H9 (cell line): ENCODE measurements at regions not wholly inside any gene's neighbourhood (a gene's known extent, or its start where the extent isn't known, plus 50 kb on each side); places are given as distances from the start of the nearest gene placed in this dataset.

Experiments used
- DNase-seq: peaks from one replicate; pipeline ENCODE4 v3.0.0-alpha.2; 2017
- H2AFZ ChIP-seq: one replicate; pipeline ENCODE4 v1.6.1; 2013; ENCODE audit warnings: mild to moderate bottlenecking, low read length, control low read depth, moderate library complexity
- H2AK5ac ChIP-seq: 2 replicates; pipeline ENCODE4 v1.6.1; 2013; ENCODE audit warnings: low read length, control low read depth, mixed read lengths; ENCODE audit not compliant: insufficient read length
- H2BK120ac ChIP-seq: one replicate; pipeline ENCODE4 v1.6.1; 2013; ENCODE audit warnings: low read depth, mild to moderate bottlenecking, low read length, control low read depth, inconsistent platforms; ENCODE audit not compliant: poor library complexity, severe bottlenecking
- H2BK12ac ChIP-seq: 2 replicates; pipeline ENCODE4 v1.6.1; 2013; ENCODE audit warnings: low read length, control low read depth, mixed read lengths, low read depth; ENCODE audit not compliant: insufficient read length
- H2BK15ac ChIP-seq: 2 replicates; pipeline ENCODE4 v1.6.1; 2013; ENCODE audit warnings: low read depth, low read length, control low read depth
- H2BK20ac ChIP-seq: one replicate; pipeline ENCODE4 v1.6.1; 2013; ENCODE audit warnings: low read depth, mild to moderate bottlenecking, low read length, control low read depth, inconsistent platforms; ENCODE audit not compliant: poor library complexity, severe bottlenecking
- H2BK5ac ChIP-seq: 2 replicates; pipeline ENCODE4 v1.6.1; 2013; ENCODE audit warnings: low read length, control low read depth, mixed read lengths; ENCODE audit not compliant: insufficient read length
- H3K14ac ChIP-seq: 2 replicates; pipeline ENCODE4 v1.6.1; 2013; ENCODE audit warnings: low read length, control low read depth; ENCODE audit not compliant: insufficient read depth
- H3K18ac ChIP-seq: 2 replicates; pipeline ENCODE4 v1.6.1; 2013; ENCODE audit warnings: low read depth, mild to moderate bottlenecking, mixed read lengths, low read length, control low read depth; ENCODE audit not compliant: insufficient read length
- H3K23ac ChIP-seq: 2 replicates; pipeline ENCODE4 v1.6.1; 2013; ENCODE audit warnings: low read length, control low read depth, mixed read lengths, low read depth; ENCODE audit not compliant: insufficient read length
- H3K23me2 ChIP-seq: 2 replicates; pipeline ENCODE4 v1.6.1; 2013; ENCODE audit warnings: low read depth, mild to moderate bottlenecking, mixed read lengths, low read length, control low read depth; ENCODE audit not compliant: insufficient read length, poor library complexity, severe bottlenecking
- H3K27ac ChIP-seq: 2 replicates; pipeline ENCODE4 v1.5.1; 2013; ENCODE audit warnings: low read length, control low read depth, mixed read lengths, low read depth; ENCODE audit not compliant: insufficient read length
- H3K27me3 ChIP-seq: 2 replicates; pipeline ENCODE4 v1.6.1; 2013; ENCODE audit warnings: low read length, control low read depth, inconsistent platforms; ENCODE audit not compliant: insufficient read depth
- H3K4ac ChIP-seq: 2 replicates; pipeline ENCODE4 v1.6.1; 2013; ENCODE audit warnings: low read depth, mild to moderate bottlenecking, control low read depth, inconsistent platforms, low read length, moderate library complexity
- H3K4me1 ChIP-seq: 2 replicates; pipeline ENCODE4 v1.6.1; 2013; ENCODE audit warnings: low read length, control low read depth, inconsistent platforms; ENCODE audit not compliant: insufficient read depth
- H3K4me2 ChIP-seq: 2 replicates; pipeline ENCODE4 v1.6.1; 2013; ENCODE audit warnings: low read length, control low read depth, mixed read lengths; ENCODE audit not compliant: insufficient read length, insufficient read depth
- H3K56ac ChIP-seq: 2 replicates; pipeline ENCODE4 v1.6.1; 2013; ENCODE audit warnings: low read depth, mild to moderate bottlenecking, mixed read lengths, low read length, control low read depth; ENCODE audit not compliant: insufficient read length
- H3K79me1 ChIP-seq: 2 replicates; pipeline ENCODE4 v1.6.1; 2013; ENCODE audit warnings: low read depth, mild to moderate bottlenecking, moderate library complexity, low read length, control low read depth, inconsistent platforms; ENCODE audit not compliant: insufficient read depth, poor library complexity, severe bottlenecking
- H3K79me2 ChIP-seq: 2 replicates; pipeline ENCODE4 v1.6.1; 2013; ENCODE audit warnings: low read length, control low read depth, inconsistent platforms; ENCODE audit not compliant: insufficient read depth
- H3K9ac ChIP-seq: 2 replicates; pipeline ENCODE4 v1.6.1; 2013; ENCODE audit warnings: low read length, control low read depth, mixed read lengths; ENCODE audit not compliant: insufficient read length; ENCODE audit errors: extremely low read depth
- H3K9me3 ChIP-seq: one replicate; pipeline ENCODE4 v1.6.1; 2013; ENCODE audit warnings: low read depth, low read length, inconsistent platforms; ENCODE audit not compliant: control insufficient read depth
- H3T11ph ChIP-seq: one replicate; pipeline ENCODE4 v1.6.1; 2013; ENCODE audit warnings: mild to moderate bottlenecking, low read length, control low read depth, inconsistent platforms
- H4K20me1 ChIP-seq: one replicate; pipeline ENCODE4 v1.6.1; 2013; ENCODE audit not compliant: control insufficient read depth, insufficient read length, insufficient read depth
- H4K5ac ChIP-seq: 2 replicates; pipeline ENCODE4 v1.6.1; 2013; ENCODE audit warnings: low read depth, mild to moderate bottlenecking, mixed read lengths, low read length, control low read depth; ENCODE audit not compliant: insufficient read length
- H4K8ac ChIP-seq: replicated peaks from 2 replicates; pipeline ENCODE4 v1.6.1; 2013; ENCODE audit warnings: low read length, control low read depth, mixed read lengths, low read depth; ENCODE audit not compliant: insufficient read length
- H4K91ac ChIP-seq: 2 replicates; pipeline ENCODE4 v1.6.1; 2013; ENCODE audit warnings: low read depth, mild to moderate bottlenecking, moderate library complexity, mixed read lengths, low read length, control low read depth; ENCODE audit not compliant: insufficient read length
- H3K27ac Mint-ChIP-seq, 3 experiments: 2 replicates in 2 of 3; 3 replicates in 1 of 3; pipeline ENCODE4 v1.8.0; 2020 to 2021; ENCODE audit warnings: mixed read lengths in 3 of 3, mild to moderate bottlenecking in 1 of 3, moderate library complexity in 1 of 3
- H3K27me3 Mint-ChIP-seq: 2 replicates; pipeline ENCODE4 v1.8.0; 2021; ENCODE audit warnings: low read depth, mild to moderate bottlenecking, moderate library complexity, mixed read lengths
- H3K36me3 Mint-ChIP-seq, 3 experiments: 2 replicates in 2 of 3; 3 replicates in 1 of 3; pipeline ENCODE4 v1.8.0; 2020 to 2021; ENCODE audit warnings: low read depth in 3 of 3, mixed read lengths in 3 of 3; ENCODE audit not compliant: insufficient read depth in 1 of 3
- H3K4me1 Mint-ChIP-seq, 2 experiments: 2 replicates each; pipeline ENCODE4 v1.8.0; 2020; ENCODE audit warnings: mixed read lengths in 2 of 2
- H3K4me3 Mint-ChIP-seq, 2 experiments: 2 replicates in 1 of 2; 3 replicates in 1 of 2; pipeline ENCODE4 v1.8.0; 2020 to 2021; ENCODE audit warnings: mild to moderate bottlenecking in 2 of 2, mixed read lengths in 2 of 2, moderate library complexity in 1 of 2
- H3K9me3 Mint-ChIP-seq, 2 experiments: 2 replicates in 1 of 2; 3 replicates in 1 of 2; pipeline ENCODE4 v1.8.0; 2020; ENCODE audit warnings: mild to moderate bottlenecking in 2 of 2, mixed read lengths in 2 of 2, moderate library complexity in 1 of 2
- TF ChIP-seq, protein P1 (sequence below): fragments of 200-600 bp; sonication (generic); conservative IDR thresholded peaks from 3 replicates; pipeline ENCODE4 v1.8.0; 2021; ENCODE audit warnings: antibody characterized with exemption, mild to moderate bottlenecking

GRCh38 chr3:95539950-95540483 lies 1274.4 kb upstream of the EPHA6 start:
- DNase-seq: no peak
- no peak overlapping the region for H2BK20ac ChIP-seq
- H3K4me2 ChIP-seq: no peak overlapping the region
- no peaks in the 10 kb centered on the region for H3K4me1 ChIP-seq
- peaks cover 0 to 4% (median 0%) of the 10 kb centered on the region in 3 experiments; a peak in 2 of 7 replicates for H3K36me3 Mint-ChIP-seq
- peaks cover 5 to 7% of the 10 kb centered on the region in 2 experiments for H3K4me1 Mint-ChIP-seq
- H3K23ac ChIP-seq: no peak overlapping the region
- H2AFZ ChIP-seq: no peak overlapping the region
- H3K27ac ChIP-seq: no peak overlapping the region
- no peak overlapping the region for H3K4me3 Mint-ChIP-seq
- no peak overlapping the region for H2BK15ac ChIP-seq
- no peaks in the 10 kb centered on the region for H3K79me1 ChIP-seq
- H4K5ac ChIP-seq: no peak overlapping the region
- no peak overlapping the region for H3K9ac ChIP-seq
- H2BK120ac ChIP-seq: no peak overlapping the region
- H3K56ac ChIP-seq: no peak overlapping the region
- no peaks in the 10 kb centered on the region for H3K23me2 ChIP-seq
- no peak overlapping the region for H3K4ac ChIP-seq
- H3K14ac ChIP-seq: no peak overlapping the region
- no peak overlapping the region for H3K27ac Mint-ChIP-seq
- no peak overlapping the region for H4K8ac ChIP-seq
- H3K9me3 Mint-ChIP-seq: peaks cover 3 to 9% of the 10 kb centered on the region in 2 experiments; a peak in 4 of 5 replicates
- H3K79me2 ChIP-seq: no peaks in the 10 kb centered on the region
- H4K91ac ChIP-seq: no peak overlapping the region
- no peak overlapping the region for H2AK5ac ChIP-seq
- TF ChIP-seq, protein P1, sequence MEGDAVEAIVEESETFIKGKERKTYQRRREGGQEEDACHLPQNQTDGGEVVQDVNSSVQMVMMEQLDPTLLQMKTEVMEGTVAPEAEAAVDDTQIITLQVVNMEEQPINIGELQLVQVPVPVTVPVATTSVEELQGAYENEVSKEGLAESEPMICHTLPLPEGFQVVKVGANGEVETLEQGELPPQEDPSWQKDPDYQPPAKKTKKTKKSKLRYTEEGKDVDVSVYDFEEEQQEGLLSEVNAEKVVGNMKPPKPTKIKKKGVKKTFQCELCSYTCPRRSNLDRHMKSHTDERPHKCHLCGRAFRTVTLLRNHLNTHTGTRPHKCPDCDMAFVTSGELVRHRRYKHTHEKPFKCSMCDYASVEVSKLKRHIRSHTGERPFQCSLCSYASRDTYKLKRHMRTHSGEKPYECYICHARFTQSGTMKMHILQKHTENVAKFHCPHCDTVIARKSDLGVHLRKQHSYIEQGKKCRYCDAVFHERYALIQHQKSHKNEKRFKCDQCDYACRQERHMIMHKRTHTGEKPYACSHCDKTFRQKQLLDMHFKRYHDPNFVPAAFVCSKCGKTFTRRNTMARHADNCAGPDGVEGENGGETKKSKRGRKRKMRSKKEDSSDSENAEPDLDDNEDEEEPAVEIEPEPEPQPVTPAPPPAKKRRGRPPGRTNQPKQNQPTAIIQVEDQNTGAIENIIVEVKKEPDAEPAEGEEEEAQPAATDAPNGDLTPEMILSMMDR: no peak
- no peaks in the 10 kb centered on the region for H3K27me3 ChIP-seq
- no peak overlapping the region for H3K18ac ChIP-seq
- no peak overlapping the region for H2BK5ac ChIP-seq
- H3T11ph ChIP-seq: no peak overlapping the region
- H4K20me1 ChIP-seq: no peaks in the 10 kb centered on the region
- no peak overlapping the region for H2BK12ac ChIP-seq
- H3K9me3 ChIP-seq: no peaks in the 10 kb centered on the region
- H3K27me3 Mint-ChIP-seq: no peaks in the 10 kb centered on the region
